SK-N-SH (cell line): ENCODE measurements at regions not wholly inside any gene's neighbourhood (a gene's known extent, or its start where the extent isn't known, plus 50 kb on each side); places are given as distances from the start of the nearest gene placed in this dataset.
A peak's percentile ranks its signal among the peaks of the same experiment; 100 is the strongest.

Experiments used
- CTCF ChIA-PET: fragments of 300-600, 350-600 bp; formaldehyde crosslinking; extraction: SDS; loops from one replicate; lab custom pipeline; 2021; lab: Yijun Ruan, JAX
- POLR2A ChIA-PET: fragments of 350-600 bp; sonication (Branson Sonifier 250); formaldehyde crosslinking; extraction: SDS; loops from one replicate; lab custom pipeline; 2020; ENCODE audit warnings: antibody characterized with exemption, inconsistent platforms; lab: Yijun Ruan, JAX
- DNase-seq: peaks from one replicate; pipeline ENCODE4 v3.0.0; 2012
- H2AFZ ChIP-seq: fragments of 200-600 bp; sonication (generic); 2 replicates; pipeline ENCODE4 v1.8.1; 2016; ENCODE audit warnings: antibody characterized with exemption, mild to moderate bottlenecking, low read depth
- H3F3A ChIP-seq: fragments of 200-600 bp; sonication (generic); replicated peaks from 2 replicates; pipeline ENCODE3; 2016; ENCODE audit warnings: antibody characterized with exemption, mild to moderate bottlenecking; ENCODE audit not compliant: insufficient read depth
- H3K27ac ChIP-seq, 2 experiments: fragments of 200-500 bp in 1 of 2; fragments of 200-600 bp in 1 of 2; sonication (Bioruptor generic) in 1 of 2; sonication (generic), shearing (Covaris generic) in 1 of 2; 2 replicates each; pipeline versions ENCODE4 v1.5.1 to v1.6.1; 2014 to 2016; ENCODE audit warnings: low read depth in 2 of 2, inconsistent platforms in 1 of 2, low read length in 1 of 2, mild to moderate bottlenecking in 1 of 2, mixed read lengths in 1 of 2
- H3K27me3 ChIP-seq: fragments of 200-600 bp; sonication (generic), shearing (Covaris generic); 2 replicates; pipeline ENCODE4 v1.6.1; 2016; ENCODE audit warnings: mixed run types; ENCODE audit not compliant: insufficient read depth
- H3K36me3 ChIP-seq, 2 experiments: fragments of 200-500 bp in 1 of 2; fragments of 200-600 bp in 1 of 2; sonication (Bioruptor generic) in 1 of 2; sonication (generic) in 1 of 2; replicated peaks in 1 of 2; 2 replicates each; pipeline versions ENCODE3 to v1.5.1; 2014 to 2016; ENCODE audit warnings: low read length in 1 of 2, mild to moderate bottlenecking in 1 of 2; ENCODE audit not compliant: insufficient read depth in 2 of 2, control insufficient read depth in 1 of 2
- H3K4me1 ChIP-seq, 2 experiments: fragments of 200-500 bp in 1 of 2; fragments of 200-600 bp in 1 of 2; sonication (Bioruptor generic) in 1 of 2; sonication (generic), shearing (Covaris generic) in 1 of 2; 2 replicates each; pipeline versions ENCODE4 v1.5.1 to v1.6.1; 2014 to 2016; ENCODE audit warnings: low read depth in 1 of 2, low read length in 1 of 2, mixed run types in 1 of 2; ENCODE audit not compliant: insufficient read depth in 2 of 2, control insufficient read depth in 1 of 2
- H3K4me2 ChIP-seq: fragments of 200-600 bp; sonication (generic), shearing (Covaris generic); 2 replicates; pipeline ENCODE4 v1.6.1; 2017; ENCODE audit warnings: mixed run types
- H3K4me3 ChIP-seq, 2 experiments: fragments of 200-500 bp in 1 of 2; fragments of 200-600 bp in 1 of 2; sonication (Bioruptor generic) in 1 of 2; sonication (generic), shearing (Covaris generic) in 1 of 2; 2 replicates each; pipeline versions ENCODE4 v1.5.1 to v1.8.1; 2014 to 2016; ENCODE audit warnings: low read depth in 2 of 2, inconsistent platforms in 1 of 2, low read length in 1 of 2, mild to moderate bottlenecking in 1 of 2, mixed read lengths in 1 of 2, moderate library complexity in 1 of 2
- H3K79me2 ChIP-seq: fragments of 200-600 bp; sonication (generic); 2 replicates; pipeline ENCODE4 v1.8.1; 2017; ENCODE audit warnings: mild to moderate bottlenecking; ENCODE audit not compliant: insufficient read depth
- H3K9ac ChIP-seq: fragments of 200-600 bp; sonication (generic); 2 replicates; pipeline ENCODE4 v1.6.1; 2017; ENCODE audit warnings: mixed run types
- H3K9me2 ChIP-seq: fragments of 200-600 bp; sonication (generic); 2 replicates; pipeline ENCODE4 v1.6.1; 2017; ENCODE audit warnings: mixed run types
- H3K9me3 ChIP-seq: fragments of 200-600 bp; sonication (generic); 2 replicates; pipeline ENCODE4 v1.6.1; 2017; ENCODE audit warnings: mixed run types, mild to moderate bottlenecking, moderate library complexity
- H4K20me1 ChIP-seq: fragments of 200-600 bp; sonication (generic); 2 replicates; pipeline ENCODE4 v1.6.1; 2017; ENCODE audit warnings: mild to moderate bottlenecking, mixed run types; ENCODE audit not compliant: insufficient read depth
- ELF1 ChIP-seq: IDR thresholded peaks from 2 replicates; pipeline ENCODE4 v1.4.0; 2012
- EZH2phosphoT487 ChIP-seq: fragments of 200-600 bp; sonication (generic); IDR thresholded peaks from 2 replicates; pipeline ENCODE4 v1.6.1; 2017; ENCODE audit warnings: low read depth, mixed run types, mild to moderate bottlenecking, antibody characterized with exemption, moderate library complexity, borderline replicate concordance
- FOSL2 ChIP-seq: IDR thresholded peaks from 2 replicates; pipeline ENCODE4 v1.4.0; 2012; ENCODE audit warnings: low read depth, mild to moderate bottlenecking, moderate library complexity, borderline replicate concordance
- FOXM1 ChIP-seq: IDR thresholded peaks from 2 replicates; pipeline ENCODE4 v1.4.0; 2012; ENCODE audit warnings: low read depth, mild to moderate bottlenecking
- POLR2AphosphoS5 ChIP-seq: IDR thresholded peaks from 2 replicates; pipeline ENCODE4 v1.6.1; 2012; ENCODE audit warnings: low read depth, low read length
- RAD21 ChIP-seq: IDR thresholded peaks from 2 replicates; pipeline ENCODE4 v1.6.1; 2012; ENCODE audit warnings: mild to moderate bottlenecking, low read length
- RFX5 ChIP-seq: IDR thresholded peaks from 2 replicates; pipeline ENCODE4 v1.6.1; 2012; ENCODE audit warnings: mild to moderate bottlenecking, improper control_type of control experiment, low read length
- SIN3A ChIP-seq: IDR thresholded peaks from 2 replicates; pipeline ENCODE4 v1.6.1; 2012; ENCODE audit warnings: low read depth, mild to moderate bottlenecking, low read length, moderate library complexity, borderline replicate concordance
- SMC3 ChIP-seq: IDR thresholded peaks from 2 replicates; pipeline ENCODE4 v1.6.1; 2012; ENCODE audit warnings: low read depth, low read length, improper control_type of control experiment
- TCF12 ChIP-seq: IDR thresholded peaks from 2 replicates; pipeline ENCODE4 v1.4.0; 2012
- WGBS: methylation state at CpG from one replicate; pipeline ENCODE4 v1.1.6; 2017; ENCODE audit warnings: low lambda C conversion rate; 5-methylcytosine and 5-hydroxymethylcytosine counted together

- Histone ChIP-seq H3K4me3 (no peak overlapping the region), H3K9ac (no peak overlapping the region), H3K9me3 (no peaks in the 10 kb centered on the region), H3K4me1 (no peaks in the 10 kb centered on the region), H2AFZ (no peak overlapping the region), H3K79me2 (no peaks in the 10 kb centered on the region), H3K9me2 (no peaks in the 10 kb centered on the region), H3K27ac (no peak overlapping the region), H3K36me3 (no peaks in the 10 kb centered on the region), H3F3A (no peaks in the 10 kb centered on the region), H3K27me3 (no peaks in the 10 kb centered on the region), H4K20me1 (no peaks in the 10 kb centered on the region), H3K4me2 (no peak overlapping the region)
- ChIA-PET CTCF (no interaction called here), POLR2A (no interaction called here)
- no peak for TF ChIP-seq FOXM1
- no peak for TF ChIP-seq ELF1
- no peak for TF ChIP-seq RFX5
- TF ChIP-seq SIN3A: no peak
- WGBS: 27% methylated on average over 5 of the region's 7 CpGs
- no peak for DNase-seq
Measured at GRCh38 chr1:2874207-2874606, 72.7 kb upstream of the TTC34 start.

GRCh38 chr1:2874607-2875480 is 73.4 kb upstream of the TTC34 start:
- Histone ChIP-seq H3F3A (no peaks in the 10 kb centered on the region), H4K20me1 (no peaks in the 10 kb centered on the region), H3K9ac (no peak overlapping the region), H3K4me1 (no peaks in the 10 kb centered on the region), H3K9me2 (no peaks in the 10 kb centered on the region), H3K36me3 (no peaks in the 10 kb centered on the region), H3K9me3 (no peaks in the 10 kb centered on the region), H3K27ac (no peak overlapping the region), H3K4me2 (no peak overlapping the region), H2AFZ (no peak overlapping the region), H3K4me3 (no peak overlapping the region), H3K79me2 (no peaks in the 10 kb centered on the region), H3K27me3 (no peaks in the 10 kb centered on the region)
- no peak for DNase-seq
- 4% methylated on average over 17 of the region's 30 CpGs for WGBS
- ChIA-PET CTCF (interaction anchor here (0.6 to 1.4 kb wide), 5 partner anchors 8 to 557 kb away, joined by 3 to 5 read pairs (median 3); no protein-coding TSS in a partner anchor), POLR2A (no interaction called here)
- TF ChIP-seq POLR2AphosphoS5: no peak
- no peak for TF ChIP-seq TCF12

- Histone ChIP-seq H3F3A (no peaks in the 10 kb centered on the region), H4K20me1 (no peaks in the 10 kb centered on the region), H3K4me3 (no peak overlapping the region), H3K4me1 (no peaks in the 10 kb centered on the region), H3K27ac (no peak overlapping the region), H2AFZ (no peak overlapping the region), H3K9me2 (no peaks in the 10 kb centered on the region), H3K36me3 (no peaks in the 10 kb centered on the region), H3K79me2 (no peaks in the 10 kb centered on the region), H3K4me2 (no peak overlapping the region), H3K9me3 (no peaks in the 10 kb centered on the region), H3K27me3 (no peaks in the 10 kb centered on the region)
- ChIA-PET CTCF (interaction anchor here (0.6 to 1.4 kb wide), 9 partner anchors 9 to 556 kb away, joined by 3 to 5 read pairs (median 3); no protein-coding TSS in a partner anchor), POLR2A (no interaction called here)
- peak; percentile 82 for DNase-seq
- 5% methylated on average over 18 of the region's 42 CpGs for WGBS
- TF ChIP-seq SMC3: peak; percentile 25; the same call in 1 of the 2 replicates
- no peak for TF ChIP-seq EZH2phosphoT487
- TF ChIP-seq RAD21: peak; percentile 54
- no peak for TF ChIP-seq FOSL2
- TF ChIP-seq, all 33 proteins: peak for 2
- no peak overlapping the region for H3K9ac ChIP-seq
Measured at GRCh38 chr1:2875707-2876561, 74.4 kb upstream of the TTC34 start.
